OCI-LY3 (cell line): ENCODE measurements at regions not wholly inside any gene's neighbourhood (a gene's known extent, or its start where the extent isn't known, plus 50 kb on each side); places are given as distances from the start of the nearest gene placed in this dataset.
A peak's percentile ranks its signal among the peaks of the same experiment; 100 is the strongest.

Experiments used
- H2AFZ ChIP-seq: fragments of 200-600, 300-600 bp; shearing (Covaris generic); 2 replicates; pipeline ENCODE4 v1.6.0; 2014; ENCODE audit warnings: antibody characterized with exemption, low read depth, low read length
- H3K27ac ChIP-seq: fragments of 200-600, 300-600 bp; sonication (generic); 2 replicates; pipeline ENCODE4 v1.5.1; 2014; ENCODE audit warnings: mild to moderate bottlenecking, low read length, moderate library complexity, mixed read lengths
- H3K27me3 ChIP-seq: fragments of 200-600, 300-600 bp; sonication (generic); 2 replicates; pipeline ENCODE4 v1.6.1; 2014; ENCODE audit warnings: low read depth, low read length, mixed read lengths
- H3K36me3 ChIP-seq: fragments of 200-600, 300-600 bp; sonication (generic); replicated peaks from 2 replicates; pipeline ENCODE3; 2014; ENCODE audit warnings: low read depth, low read length, mixed read lengths
- H3K4me1 ChIP-seq: fragments of 300-600, 200-600 bp; sonication (generic); 2 replicates; pipeline ENCODE4 v1.6.1; 2014; ENCODE audit warnings: low read length, mixed read lengths
- H3K4me2 ChIP-seq: fragments of 200-600, 300-600 bp; sonication (generic); 2 replicates; pipeline ENCODE4 v1.6.1; 2014; ENCODE audit warnings: low read length, mixed read lengths
- H3K4me3 ChIP-seq: fragments of 300-600, 200-600 bp; sonication (generic); 2 replicates; pipeline ENCODE4 v1.5.1; 2014; ENCODE audit warnings: antibody characterized with exemption, mild to moderate bottlenecking, low read length, moderate library complexity
- H3K79me2 ChIP-seq: fragments of 300-600, 200-600 bp; shearing (Covaris generic); 2 replicates; pipeline ENCODE4 v1.6.1; 2014; ENCODE audit warnings: mild to moderate bottlenecking, low read length, mixed read lengths
- H3K9ac ChIP-seq: fragments of 300-600, 200-600 bp; shearing (Covaris generic); 2 replicates; pipeline ENCODE4 v1.6.0; 2014; ENCODE audit warnings: mild to moderate bottlenecking, low read length, moderate library complexity
- H3K9me3 ChIP-seq: fragments of 200-600, 300-600 bp; shearing (Covaris generic); 2 replicates; pipeline ENCODE4 v1.6.1; 2014; ENCODE audit warnings: low read length, mixed read lengths; ENCODE audit not compliant: insufficient read depth
- H4K20me1 ChIP-seq: fragments of 200-600, 300-600 bp; sonication (generic); 2 replicates; pipeline ENCODE4 v1.6.1; 2016; ENCODE audit warnings: low read length, mixed read lengths; ENCODE audit not compliant: insufficient read depth
- EZH2phosphoT487 ChIP-seq: fragments of 200-600 bp; shearing (Covaris generic); IDR thresholded peaks from 2 replicates; pipeline ENCODE4 v1.6.1; 2018; ENCODE audit warnings: antibody characterized with exemption, mixed run types, low read depth
- TF ChIP-seq, protein P1 (sequence below): fragments of 200-600, 300-600 bp; sonication (generic); IDR thresholded peaks from 2 replicates; pipeline ENCODE4 v1.5.1; 2014; ENCODE audit warnings: antibody characterized with exemption, low read length, low read depth

GRCh38 chr13:48162217-48162616 lies 67.3 kb upstream of the MED4 start:
- Histone ChIP-seq H3K27ac (no peak overlapping the region), H3K36me3 (no peaks in the 10 kb centered on the region), H3K4me3 (no peak overlapping the region), H3K4me2 (no peak overlapping the region), H3K4me1 (peaks cover 54% of the 10 kb centered on the region), H3K79me2 (no peaks in the 10 kb centered on the region), H4K20me1 (no peaks in the 10 kb centered on the region), H3K27me3 (peaks cover 19% of the 10 kb centered on the region), H3K9ac (no peak overlapping the region), H2AFZ (no peak overlapping the region), H3K9me3 (no peaks in the 10 kb centered on the region)
- no peak for TF ChIP-seq EZH2phosphoT487
- TF ChIP-seq, protein P1, sequence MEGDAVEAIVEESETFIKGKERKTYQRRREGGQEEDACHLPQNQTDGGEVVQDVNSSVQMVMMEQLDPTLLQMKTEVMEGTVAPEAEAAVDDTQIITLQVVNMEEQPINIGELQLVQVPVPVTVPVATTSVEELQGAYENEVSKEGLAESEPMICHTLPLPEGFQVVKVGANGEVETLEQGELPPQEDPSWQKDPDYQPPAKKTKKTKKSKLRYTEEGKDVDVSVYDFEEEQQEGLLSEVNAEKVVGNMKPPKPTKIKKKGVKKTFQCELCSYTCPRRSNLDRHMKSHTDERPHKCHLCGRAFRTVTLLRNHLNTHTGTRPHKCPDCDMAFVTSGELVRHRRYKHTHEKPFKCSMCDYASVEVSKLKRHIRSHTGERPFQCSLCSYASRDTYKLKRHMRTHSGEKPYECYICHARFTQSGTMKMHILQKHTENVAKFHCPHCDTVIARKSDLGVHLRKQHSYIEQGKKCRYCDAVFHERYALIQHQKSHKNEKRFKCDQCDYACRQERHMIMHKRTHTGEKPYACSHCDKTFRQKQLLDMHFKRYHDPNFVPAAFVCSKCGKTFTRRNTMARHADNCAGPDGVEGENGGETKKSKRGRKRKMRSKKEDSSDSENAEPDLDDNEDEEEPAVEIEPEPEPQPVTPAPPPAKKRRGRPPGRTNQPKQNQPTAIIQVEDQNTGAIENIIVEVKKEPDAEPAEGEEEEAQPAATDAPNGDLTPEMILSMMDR: no peak

GRCh38 chr13:48161530-48162179 lies 66.8 kb upstream of the MED4 start:
- H3K4me2 ChIP-seq: no peak overlapping the region
- H3K36me3 ChIP-seq: no peaks in the 10 kb centered on the region

DNA sequence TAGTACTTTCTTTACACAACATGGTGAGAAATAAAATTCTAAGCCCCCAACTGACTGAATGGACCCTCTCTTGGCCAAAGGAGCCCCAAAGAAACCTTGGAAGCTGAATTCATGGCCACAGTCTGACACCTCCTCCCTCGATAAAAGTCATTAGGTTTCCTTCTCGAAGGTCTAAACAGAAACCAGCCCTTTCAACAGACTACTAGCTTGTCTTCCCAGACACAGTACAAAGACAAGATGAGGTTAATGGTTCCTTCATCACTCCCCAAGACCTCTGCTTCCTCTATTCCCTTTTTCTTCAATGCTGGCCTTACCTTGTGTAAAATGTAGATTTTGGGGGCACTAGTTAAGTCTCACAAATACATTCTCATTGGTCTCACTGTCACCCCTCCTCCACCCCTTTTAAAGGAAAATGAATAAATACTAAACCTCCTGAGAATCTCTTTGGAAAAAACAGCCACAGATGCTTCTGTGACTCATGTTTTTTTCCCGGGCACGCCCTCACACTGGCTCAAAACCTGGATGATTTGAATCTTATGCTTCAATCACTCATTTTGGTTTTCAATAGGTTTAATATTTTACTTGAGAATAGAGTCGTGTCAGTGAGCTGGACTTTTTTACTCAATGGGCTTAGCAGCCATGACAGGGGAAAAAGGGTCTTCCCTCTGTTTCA lies 65.8 kb upstream of the MED4 start:
- Histone ChIP-seq H3K4me3 (no peak overlapping the region), H3K36me3 (no peaks in the 10 kb centered on the region), H2AFZ (no peak overlapping the region), H3K79me2 (no peaks in the 10 kb centered on the region), H3K27ac (no peak overlapping the region), H3K9me3 (no peaks in the 10 kb centered on the region), H3K27me3 (peaks cover 7% of the 10 kb centered on the region; the same call in 1 of the 2 replicates), H4K20me1 (no peaks in the 10 kb centered on the region), H3K9ac (no peak overlapping the region), H3K4me1 (peaks cover 60% of the 10 kb centered on the region), H3K4me2 (peak overlapping the region; percentile 36)
- TF ChIP-seq EZH2phosphoT487: no peak
- TF ChIP-seq, protein P1: no peak

More at GRCh38 chr13:48161530-48162179, 66.8 kb upstream of the MED4 start:
- Histone ChIP-seq H2AFZ (no peak overlapping the region), H3K27me3 (peaks cover 13% of the 10 kb centered on the region), H3K9me3 (no peaks in the 10 kb centered on the region), H3K79me2 (no peaks in the 10 kb centered on the region), H3K4me1 (peaks cover 56% of the 10 kb centered on the region), H3K9ac (no peak overlapping the region), H3K27ac (no peak overlapping the region), H4K20me1 (no peaks in the 10 kb centered on the region), H3K4me3 (no peak overlapping the region)
- TF ChIP-seq, protein P1: no peak
- no peak for TF ChIP-seq EZH2phosphoT487

GRCh38 chr13:48159826-48160225 lies 64.9 kb upstream of the MED4 start:
- Histone ChIP-seq H4K20me1 (no peaks in the 10 kb centered on the region), H3K27ac (no peak overlapping the region), H3K9ac (no peak overlapping the region), H3K27me3 (peaks cover 7% of the 10 kb centered on the region; the same call in 1 of the 2 replicates), H3K4me3 (no peak overlapping the region), H3K4me2 (no peak overlapping the region), H3K36me3 (no peaks in the 10 kb centered on the region), H3K9me3 (no peaks in the 10 kb centered on the region), H3K79me2 (no peaks in the 10 kb centered on the region), H2AFZ (no peak overlapping the region), H3K4me1 (peaks cover 60% of the 10 kb centered on the region)
- TF ChIP-seq EZH2phosphoT487: no peak
